NCI-H1105 (cell line): ENCODE measurements at regions not wholly inside any gene's neighbourhood (a gene's known extent, or its start where the extent isn't known, plus 50 kb on each side); places are given as distances from the start of the nearest gene placed in this dataset.
"Not testable (repeated sequence)": the region's sequence is repeated elsewhere in the genome, so short reads cannot be mapped to it uniquely, and the experiment has no call there.

Experiments
- DNase-seq: peaks from one replicate; lab custom pipeline; 2025; lab: John Stamatoyannopoulos, UW

- DNase-seq = no peak
Measured at GRCh38 chr5:38607396-38607795, 51.0 kb upstream of the LIFR start.

DNA sequence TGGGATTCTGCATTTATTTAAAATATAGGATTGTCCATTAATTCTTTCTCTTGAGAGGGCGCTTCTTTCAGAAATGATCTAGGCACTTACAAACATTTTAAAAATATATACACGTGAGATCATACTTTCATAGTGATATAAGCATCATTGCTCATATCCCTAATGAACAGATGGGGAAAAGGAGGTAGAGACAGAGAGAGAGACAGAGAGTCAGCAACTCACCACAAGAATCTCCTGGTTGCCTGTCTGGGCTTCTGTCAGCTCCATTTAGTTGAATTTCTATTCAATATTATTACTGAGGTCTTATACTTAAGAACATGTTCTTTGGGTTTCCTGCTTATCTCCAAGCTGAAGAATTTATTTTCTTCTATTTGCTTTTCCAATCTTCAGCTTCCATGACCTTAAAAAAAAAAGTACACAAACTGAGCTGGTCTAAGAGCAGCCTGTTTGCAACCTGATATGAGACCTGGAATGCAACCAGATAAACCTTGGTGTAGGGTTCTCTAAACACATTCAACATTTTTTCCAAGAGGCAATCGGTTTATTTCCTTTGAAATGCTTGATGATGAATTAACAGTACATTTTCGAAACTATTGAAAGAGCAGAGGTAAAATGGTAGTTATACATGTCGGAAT, 51.6 kb upstream of the LIFR start:
- DNase-seq = no peak

DNA sequence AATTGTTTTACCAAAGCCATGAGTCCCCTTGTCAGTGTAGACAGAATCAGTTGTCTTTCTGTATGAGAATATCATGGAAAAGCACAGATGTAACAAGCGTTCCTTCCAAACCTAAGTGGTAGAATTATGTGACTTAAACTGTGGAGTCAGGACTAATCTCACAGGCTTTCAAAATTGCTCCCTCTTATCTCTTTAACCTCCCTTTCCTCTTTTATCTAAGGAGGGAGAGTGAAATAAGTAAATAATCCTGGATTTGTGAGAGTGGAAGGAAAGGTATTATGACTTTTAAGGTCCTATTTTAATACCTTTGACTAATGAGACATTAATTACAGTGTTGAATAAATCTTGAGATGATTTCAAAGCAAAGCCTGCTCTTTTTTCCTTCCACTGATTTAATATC, 52.4 kb upstream of the LIFR start:
- DNase-seq = no peak

DNA sequence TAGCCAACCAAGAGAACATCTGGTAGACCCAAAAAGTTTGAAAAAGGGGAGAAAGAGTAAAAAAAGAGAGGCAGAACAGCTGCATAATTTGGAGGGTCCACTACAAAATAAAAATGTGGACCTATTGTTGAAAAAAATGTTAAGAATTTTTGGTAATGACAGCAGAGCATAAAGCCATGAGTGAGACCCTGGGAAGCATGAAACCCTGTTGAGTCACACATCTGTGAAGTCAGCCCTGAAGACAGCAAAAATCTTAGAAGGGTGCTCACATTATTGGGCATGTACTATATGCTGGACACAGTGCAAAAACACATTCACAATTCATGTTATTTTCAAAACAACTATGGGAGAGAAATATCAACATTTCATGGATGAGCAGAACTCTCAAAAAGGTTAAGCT, 56.4 kb upstream of the LIFR start:
- no peak for DNase-seq

DNA sequence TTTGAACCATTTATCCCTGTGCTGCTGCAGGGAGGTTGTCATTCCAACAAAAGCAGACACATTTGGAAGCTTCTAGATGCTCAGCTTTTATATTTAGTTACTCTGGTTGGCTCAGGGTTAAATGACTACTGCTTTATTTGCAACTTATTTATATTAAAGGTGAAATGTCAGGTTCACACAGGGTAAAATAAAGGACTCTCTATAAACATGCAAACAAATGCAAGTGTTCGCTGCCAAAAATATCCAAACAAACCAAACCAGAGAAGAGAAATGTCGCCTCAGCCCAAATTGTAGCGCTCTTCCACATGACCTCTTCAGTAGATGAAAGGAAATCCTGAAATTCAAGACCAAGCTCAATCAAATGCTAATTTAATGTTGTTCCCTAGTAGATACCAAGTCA, 57.0 kb upstream of the LIFR start:
- no peak for DNase-seq

DNA sequence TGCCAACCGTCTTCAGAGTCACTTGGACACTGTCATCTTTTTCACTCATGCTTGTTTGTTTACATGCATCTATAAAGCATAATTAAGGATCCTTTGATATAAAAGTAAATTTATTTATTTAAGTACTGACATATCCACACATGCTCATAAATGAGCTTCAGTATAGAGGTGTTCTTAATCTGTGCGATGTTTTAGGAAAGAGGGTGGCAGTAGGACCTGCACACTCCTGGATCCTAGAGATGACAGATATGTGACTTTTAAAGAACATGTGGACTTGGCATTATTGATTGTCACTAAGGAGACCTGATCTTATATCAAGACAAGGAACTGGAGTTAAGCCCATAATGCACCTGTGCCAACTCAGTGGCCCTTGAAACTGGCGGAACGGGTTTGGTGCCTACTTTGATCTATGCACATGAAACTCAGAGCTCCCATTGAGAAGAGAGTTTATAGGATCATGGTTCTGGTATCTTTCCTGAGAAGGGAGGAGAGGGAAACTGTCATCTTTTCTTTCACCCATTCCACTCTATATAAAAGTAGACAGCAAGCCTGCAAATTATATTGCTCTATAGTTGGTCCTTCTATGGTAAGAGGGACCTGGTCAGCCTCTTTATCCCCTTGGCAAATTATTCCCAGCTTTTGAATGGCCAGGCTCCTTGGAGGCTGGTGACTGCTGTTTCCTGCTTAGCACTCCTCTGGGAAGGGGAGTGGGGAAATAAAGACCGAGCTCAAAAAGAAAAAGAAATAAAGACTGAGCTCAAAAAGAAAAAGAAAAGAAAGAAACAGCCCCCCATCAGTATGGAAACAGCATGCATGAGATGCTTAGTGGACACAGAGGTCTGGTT, 57.8 kb upstream of the LIFR start:
- DNase-seq = no peak

DNA sequence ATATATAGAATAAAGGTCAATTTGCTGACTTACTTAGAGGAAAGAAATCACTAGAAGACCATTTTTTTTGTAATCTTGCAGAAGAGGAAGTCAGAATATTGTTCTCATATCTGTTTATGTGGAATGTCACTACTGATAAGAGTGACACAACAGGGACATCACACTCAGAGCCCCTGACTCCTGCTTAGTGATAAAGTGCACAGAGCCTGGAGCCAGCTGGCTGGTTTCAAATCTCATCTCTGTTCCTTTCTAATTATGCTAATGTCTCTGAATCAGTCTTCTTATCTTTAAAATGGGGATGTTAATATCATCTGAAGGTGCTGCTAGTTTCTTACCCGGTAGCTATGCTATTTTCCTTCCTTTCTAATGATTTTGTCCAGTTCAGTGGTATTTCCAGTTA, 58.6 kb upstream of the LIFR start:
- DNase-seq = no peak

DNA sequence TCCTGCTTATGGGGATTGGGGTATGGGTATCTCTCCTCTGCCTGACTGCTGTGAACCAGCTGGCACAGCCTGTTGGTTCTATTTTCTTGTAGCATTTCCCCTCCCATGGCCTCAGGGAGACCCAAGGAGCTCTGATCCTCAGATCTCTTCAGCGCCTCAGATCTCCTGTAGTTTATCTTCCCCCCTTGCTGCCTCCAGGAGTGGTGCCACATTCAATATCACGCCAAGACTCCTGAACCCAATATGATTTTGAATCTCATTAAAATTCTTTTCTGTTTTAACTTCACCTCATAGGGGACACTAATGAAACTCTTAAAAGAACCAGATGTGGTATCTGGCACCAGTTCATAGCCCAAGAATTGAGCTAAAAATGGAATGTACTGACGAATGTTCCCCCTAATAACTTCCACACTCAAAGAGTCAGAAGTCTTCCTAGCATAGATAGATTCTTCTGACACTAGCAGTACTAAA, 59.6 kb upstream of the LIFR start:
- no peak for DNase-seq

DNA sequence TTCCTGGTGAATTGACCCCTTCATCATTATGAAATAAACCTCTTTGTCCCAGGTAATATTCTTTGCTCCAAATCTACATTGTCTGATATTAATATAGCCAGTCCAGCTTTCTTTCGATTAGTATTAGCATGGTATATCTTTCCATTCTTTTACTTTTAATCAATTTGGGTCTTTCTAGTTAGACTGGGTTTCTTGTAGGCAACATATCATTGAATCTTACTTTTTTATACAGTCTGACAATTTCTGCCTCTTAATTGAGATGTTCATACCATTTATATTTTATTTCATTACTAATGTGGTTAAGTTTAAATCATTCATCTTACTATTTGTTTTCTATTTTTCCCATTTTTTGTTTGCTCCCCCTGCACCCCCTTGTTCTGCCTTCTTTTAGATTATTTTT, 61.7 kb upstream of the LIFR start:
- no peak for DNase-seq

DNA sequence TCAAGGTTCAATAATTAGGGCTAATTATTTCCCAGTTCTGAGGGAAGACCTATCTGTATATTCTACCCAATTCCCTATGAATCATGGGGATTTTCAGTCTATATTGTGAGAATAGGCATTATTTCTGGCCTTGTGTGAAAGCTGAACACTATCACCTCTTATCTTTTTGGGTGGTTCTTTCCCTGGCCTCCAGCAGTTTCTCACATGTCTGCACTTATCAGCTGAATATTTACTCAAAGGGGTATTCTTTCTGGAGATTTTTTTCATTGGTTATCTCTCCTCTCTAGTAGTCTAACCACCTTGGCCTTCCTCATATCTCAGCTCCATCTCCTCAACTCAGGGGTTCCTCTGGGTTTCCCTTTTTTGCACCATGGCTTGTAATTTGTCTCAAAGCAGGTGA, 64.9 kb upstream of the LIFR start:
- no peak for DNase-seq

DNA sequence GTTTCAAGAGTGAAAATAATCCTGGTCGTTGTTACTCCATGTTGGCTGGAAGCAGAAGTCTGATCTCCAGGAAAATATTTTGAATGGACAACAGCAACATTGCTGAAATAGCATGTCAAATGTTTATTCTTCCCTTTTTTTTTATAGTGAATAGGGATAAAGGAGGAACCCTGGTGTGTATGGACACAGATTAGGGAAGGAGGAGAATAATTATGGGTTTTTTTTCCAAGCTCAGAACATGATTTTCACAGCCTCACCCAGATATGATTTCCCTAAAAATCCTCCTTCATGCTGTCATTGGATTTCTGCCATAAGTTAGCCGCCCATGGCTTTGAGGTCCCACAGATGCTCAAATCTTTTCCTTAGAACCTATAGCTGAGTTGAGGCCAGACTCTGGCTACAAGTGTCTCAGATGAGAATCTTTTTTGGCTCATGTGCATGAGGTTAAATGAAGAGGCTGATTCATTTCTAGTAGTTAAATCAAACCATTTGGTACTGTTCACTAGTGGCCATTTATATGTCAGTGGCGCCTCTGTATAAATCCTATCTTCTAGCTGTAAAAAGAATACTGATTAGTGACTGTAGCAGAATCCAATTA, 65.5 kb upstream of the LIFR start:
- DNase-seq = no peak

DNA sequence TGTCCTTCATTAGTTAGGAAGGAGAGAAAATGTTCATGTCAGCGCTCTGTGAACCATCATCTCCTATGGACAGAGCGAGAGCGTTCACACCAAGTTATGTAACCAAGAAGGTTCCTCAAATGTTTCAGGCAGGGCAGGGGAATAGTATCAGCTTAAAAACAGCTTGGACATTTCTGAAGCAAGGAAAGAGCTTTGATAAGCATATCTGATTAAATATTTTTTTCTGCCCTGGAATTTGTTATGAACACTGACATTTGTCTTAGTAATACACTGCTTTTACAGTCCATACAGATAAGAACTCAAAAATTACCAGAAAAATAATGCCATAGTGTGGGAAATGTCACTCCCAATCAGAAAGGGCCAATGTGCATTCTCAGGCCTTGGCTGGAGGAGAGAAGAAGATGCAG, 66.3 kb upstream of the LIFR start:
- no peak for DNase-seq

DNA sequence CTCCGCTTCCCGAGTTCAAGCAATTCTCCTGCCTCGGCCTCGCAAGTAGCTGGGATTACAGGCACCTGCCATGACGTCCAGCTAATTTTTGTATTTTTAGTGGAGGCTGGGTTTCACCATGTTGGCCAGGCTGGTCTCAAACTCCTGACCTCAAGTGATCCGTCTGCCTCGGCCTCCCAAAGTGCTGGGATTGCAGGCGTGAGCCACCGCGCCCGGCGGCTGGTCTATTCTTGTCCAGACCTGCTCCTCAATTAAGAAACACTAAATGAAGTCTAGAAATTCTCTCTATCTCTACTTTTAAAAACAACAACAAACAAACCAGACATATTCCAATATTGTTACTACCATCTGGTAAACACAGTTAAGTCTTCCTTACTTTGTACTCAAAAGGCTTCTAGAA, 68.1 kb upstream of the LIFR start:
- DNase-seq = not testable (repeated sequence)

DNA sequence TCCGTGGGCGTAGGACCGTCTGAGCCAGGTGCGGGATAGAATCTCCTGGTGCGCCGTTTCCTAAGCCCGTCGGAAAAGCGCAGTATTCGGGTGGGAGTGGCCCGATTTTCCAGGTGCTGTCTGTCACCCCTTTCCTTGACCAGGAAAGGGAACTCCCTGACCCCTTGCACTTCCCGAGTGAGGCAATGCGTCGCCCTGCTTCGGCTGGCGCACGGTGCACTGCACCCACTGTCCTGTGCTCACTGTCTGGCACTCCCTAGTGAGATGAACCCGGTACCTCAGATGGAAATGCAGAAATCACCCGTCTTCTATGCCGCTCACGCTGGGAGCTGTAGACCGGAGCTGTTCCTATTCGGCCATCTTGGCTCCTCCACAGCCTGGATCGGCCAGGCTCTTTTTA, 74.9 kb upstream of the LIFR start:
- DNase-seq = not testable (repeated sequence)

- DNase-seq = no peak
Measured at GRCh38 chr5:38634568-38635369, 78.3 kb upstream of the LIFR start.

DNA sequence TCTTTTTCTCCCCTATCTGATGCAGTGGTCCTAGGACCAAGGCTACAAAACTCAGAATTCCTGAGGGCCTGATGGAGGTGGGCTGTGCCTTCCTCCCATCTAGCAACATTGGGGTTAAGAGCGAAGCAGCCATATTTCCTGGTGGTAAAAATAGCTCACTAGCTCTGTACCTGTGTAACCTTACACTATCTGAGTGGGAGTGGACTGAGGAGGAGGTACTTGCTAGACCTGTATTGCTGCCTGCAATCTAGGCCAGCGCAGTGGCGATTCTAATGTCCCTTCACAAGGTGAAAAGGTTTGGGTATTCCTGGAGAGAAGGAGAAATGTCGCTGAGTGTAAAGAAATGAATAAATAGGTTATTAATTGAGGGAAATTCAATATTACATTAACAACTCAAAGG, 80.2 kb upstream of the LIFR start:
- no peak for DNase-seq

GRCh38 chr5:38638656-38639055, 82.2 kb upstream of the LIFR start:
- DNase-seq = no peak

DNA sequence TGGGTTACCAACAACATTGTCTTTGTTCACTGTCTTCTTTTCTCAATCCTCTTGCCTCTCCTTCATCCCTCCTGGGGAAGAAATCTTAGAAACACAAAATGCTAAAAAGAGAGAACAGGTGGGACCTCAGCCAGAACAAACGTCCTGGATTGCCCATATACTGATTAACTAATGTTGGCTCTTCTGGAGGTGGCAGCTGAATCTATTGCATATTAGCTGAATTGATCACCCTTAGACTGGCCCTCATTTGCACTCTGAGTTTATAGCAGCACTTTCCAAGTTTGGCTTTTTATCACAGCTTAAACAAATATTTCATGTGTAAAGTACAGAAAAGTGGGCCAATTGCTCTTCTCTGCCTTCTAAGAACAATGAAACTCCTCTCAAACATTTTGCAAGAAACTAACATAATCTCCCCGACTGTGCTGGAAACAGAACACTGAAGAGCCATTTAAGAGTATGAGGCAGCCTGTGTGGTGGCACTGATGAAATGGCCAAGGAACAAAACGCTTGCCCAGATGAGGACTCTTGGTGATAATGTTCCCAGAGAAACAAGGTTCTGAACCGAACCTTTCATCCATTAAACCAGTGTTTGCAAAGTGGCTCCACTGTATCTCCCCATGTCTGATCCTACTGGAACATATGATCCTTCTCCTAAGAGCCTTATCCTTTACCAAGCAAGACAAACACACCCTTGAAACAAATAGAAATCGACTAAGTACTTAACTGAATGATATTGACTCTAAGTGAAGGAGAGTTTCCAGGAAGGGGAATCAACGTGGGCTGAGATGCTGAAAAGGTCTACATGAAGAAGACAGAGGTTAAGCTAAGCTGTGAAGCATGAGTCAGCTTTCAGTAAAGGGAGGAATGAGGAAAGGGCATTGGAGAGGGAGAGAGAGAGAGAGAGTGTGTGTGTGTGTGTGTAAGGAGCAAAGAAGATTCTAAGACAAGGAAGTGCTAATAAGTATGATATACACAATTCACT, 83.2 kb upstream of the LIFR start:
- DNase-seq = no peak

DNA sequence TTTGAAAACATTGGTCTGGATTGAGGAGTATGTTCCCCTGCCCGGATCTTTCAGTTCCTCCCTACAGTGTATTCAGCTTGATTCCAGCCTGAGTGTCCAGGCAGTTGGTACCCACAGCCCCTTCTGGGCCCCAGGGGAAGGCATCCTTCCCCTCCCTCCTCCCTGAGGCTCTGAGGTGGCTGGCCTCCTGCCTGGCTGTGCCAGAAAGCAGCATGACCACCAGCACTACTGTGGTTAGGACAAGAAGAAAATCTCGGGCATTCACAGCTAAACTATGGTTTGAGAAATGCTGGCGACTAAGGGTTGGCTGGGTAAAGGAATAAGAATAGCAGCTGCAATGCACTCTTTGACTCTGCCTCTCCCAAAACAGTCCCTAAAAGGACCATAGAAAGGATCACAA, 84.6 kb upstream of the LIFR start:
- DNase-seq = no peak

DNA sequence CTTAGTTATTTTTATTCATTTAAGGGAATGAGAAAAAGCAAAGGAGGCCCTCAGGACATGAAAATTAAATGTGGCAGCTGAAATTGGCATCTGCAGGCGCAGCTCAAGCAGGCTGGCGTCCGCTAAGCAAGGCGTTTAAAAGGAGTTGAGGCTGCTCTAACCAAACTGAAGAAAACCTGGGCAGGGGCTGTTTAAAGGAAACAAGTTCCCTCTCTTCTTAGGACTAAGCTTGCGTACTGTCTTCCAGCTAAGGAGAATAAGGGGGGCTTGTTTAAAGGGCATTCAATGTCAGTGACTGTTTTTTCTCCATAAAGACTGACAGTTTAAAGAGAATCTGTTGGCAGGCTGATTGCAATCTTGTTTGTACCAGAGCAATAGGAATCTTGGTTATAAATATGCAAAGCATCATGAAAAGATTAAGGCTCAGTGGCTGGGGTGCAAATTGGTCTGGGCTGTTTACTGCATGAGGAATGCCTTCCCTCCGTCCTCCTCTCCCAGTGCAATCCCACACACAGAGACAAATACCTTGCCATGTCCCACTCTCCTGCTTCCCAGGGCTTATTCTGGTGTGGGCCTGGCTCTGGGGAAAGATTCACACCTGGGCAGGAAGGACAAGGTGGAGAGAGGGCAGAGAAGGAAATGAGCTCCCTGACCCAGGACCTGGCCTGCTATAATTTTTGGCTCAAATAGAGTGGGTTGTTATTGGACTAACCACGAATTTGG, 85.9 kb upstream of the LIFR start:
- no peak for DNase-seq

DNA sequence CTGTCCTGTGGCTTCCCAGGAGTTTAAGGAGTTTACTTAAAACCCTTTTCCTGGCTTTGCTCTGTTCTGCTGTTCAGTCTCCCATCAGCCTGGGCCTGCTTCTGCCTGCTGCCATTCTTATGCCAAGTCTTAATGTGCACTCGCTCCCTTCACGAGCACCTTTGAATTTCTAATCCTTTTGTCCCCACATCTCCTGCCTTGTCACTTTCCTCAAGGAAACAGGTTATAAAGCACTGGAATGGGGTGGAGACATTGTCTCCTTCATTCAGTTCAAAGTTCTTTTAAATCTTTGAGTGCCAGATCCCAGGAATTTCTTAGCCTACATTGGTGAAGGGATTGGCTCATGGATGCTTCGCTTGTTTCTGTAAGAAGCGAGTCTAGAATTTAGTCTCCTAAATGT, 87.2 kb upstream of the LIFR start:
- DNase-seq = no peak
